SW 1271 (cell line): ENCODE measurements at regions not wholly inside any gene's neighbourhood (a gene's known extent, or its start where the extent isn't known, plus 50 kb on each side); places are given as distances from the start of the nearest gene placed in this dataset.
"Not testable (repeated sequence)": the region's sequence is repeated elsewhere in the genome, so short reads cannot be mapped to it uniquely, and the experiment has no call there.

ENCODE experiments used
- DNase-seq, 2 experiments: peaks; one replicate each; lab custom pipeline; 2025; lab: John Stamatoyannopoulos, UW

DNA sequence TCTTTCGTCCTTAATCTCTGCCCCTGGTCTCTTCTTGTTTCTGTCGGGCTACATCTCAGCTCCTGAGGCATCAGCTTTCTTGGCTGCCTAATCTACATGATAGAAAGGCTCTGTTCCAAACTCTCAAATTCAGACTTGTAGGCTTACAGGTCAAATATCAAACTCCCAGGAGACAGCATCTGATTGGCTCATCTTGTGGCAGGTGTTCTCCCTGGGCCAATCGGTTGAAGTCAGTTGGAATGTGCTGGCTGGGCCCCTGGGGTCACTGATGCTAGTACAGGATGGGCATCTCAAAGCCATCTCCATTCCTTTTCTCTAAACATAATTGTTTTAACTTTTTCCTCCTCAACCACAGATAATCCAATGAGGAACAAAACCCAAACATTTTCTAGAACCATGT is 198.7 kb downstream of the CNTN3 start:
- DNase-seq, result no peak

DNA sequence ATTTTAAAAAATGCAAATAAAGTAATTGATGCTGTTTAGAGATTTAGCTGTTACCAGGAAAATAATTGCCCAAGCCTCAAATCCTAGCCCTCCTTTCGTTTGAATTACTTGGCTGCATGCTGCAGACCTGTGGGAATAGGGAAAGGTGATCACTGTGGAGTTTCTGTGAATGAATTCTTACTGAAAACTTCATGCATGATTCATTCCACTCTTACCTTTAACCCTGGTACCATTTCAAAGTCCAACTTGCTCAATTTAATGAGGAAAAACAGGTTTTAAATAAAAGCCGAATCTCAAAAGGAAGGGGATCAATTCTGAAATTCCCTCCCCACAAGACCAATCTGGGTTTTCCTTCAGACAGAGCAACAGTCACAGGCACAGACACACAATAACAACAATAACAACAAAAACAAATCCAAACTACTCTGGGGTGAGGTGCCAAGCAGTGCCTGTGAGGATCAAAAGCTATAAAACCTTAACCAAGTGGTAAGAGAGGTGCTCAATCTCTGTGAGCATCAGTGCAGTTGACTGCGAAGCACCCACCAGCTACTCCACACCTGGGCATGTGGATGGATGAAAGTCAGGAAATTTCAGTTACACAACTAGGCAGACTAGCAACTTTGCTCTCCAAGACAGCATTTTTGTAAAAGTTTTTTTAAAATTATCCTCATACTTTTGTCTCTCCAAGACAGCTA is 200.8 kb downstream of the CNTN3 start:
- no peak for DNase-seq

DNA sequence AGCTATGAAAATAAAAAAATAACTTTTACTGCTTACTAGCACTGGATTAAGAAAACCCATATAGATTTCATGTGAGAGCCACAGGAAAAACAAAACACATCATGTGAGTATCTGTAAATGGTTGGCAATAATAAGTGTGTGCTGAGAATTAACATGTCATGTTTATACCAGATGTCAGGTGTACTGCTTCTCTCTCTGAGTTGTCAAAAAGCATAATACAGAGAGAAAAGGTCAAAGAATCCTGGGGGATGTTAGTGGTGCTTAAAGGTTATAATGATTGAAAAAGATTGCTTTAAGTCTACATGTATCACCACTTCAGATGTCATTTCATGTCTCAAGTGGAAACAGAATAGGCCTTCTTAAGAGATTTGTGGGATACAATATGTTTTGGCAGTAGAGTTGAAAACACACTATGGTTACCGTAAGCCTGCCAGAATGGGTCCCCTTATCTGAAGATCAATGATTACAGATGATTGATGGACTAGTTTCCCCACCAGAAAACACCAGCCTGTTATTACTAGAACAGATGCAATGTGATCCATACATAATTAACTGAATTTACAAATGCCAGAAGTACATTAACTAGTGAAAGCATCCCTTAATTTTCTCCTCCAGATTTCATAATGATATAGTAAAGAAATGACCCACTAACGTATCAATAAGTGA is 204.1 kb downstream of the CNTN3 start:
- DNase-seq, result no peak

DNA sequence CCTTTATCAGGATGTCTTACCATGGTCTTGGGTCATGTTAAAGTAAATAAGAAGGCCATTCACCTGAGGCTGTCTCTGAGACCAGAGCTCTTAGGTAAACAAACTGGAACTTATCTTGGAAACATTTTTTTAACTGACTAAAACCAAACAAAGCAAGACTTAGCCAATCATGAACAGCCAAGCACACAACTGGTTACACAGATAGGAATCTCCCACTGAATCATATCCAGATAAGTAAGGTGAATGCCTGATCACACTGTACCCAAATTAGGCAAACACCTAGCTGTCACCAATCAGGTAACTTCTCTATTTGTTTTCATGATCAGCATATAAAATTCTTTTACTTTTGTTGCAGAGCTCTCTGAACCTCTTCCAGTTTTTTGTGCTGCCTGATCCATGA is 205.4 kb downstream of the CNTN3 start:
- DNase-seq, result no peak

DNA sequence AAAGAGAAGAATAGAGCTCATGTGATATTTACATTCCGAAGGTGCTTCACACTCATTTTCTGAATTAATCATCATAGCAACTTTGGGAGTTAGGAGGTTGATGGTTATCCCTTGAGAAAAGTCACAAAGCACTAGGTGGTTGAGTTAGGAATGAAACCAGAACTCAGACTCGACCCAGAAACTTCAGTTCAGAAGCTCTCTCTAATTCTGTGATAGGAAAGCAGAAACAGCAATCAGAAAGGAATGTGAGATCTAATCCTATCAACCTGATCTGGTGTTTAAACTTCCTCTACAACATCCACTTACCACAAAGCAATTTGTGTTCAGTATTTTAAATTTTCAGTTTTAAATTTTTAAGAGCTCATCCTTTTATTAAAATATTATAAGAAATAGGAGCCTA is 211.2 kb downstream of the CNTN3 start:
- no peak for DNase-seq

- DNase-seq, result no peak
Measured at GRCh38 chr3:74402821-74403220, 211.6 kb downstream of the CNTN3 start.

DNA sequence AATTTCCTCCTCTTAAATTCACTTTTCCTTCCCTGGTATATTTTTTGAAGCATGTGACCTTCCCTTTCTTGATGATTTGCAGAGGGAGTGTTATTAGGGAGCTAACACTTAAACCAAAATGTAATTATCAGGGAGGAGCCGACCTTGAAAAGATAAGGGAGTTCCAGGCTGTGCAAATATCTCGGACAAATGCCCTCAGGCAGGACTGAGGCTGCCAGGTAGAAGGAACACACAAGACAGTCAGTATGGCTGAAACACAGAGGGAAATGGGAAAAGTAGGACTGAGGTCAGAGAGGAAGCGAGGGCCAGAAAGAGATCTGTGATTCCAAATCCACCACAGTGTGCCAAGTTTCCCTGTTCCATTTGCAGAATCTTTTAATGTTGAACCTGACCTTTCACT is 221.0 kb downstream of the CNTN3 start:
- no peak for DNase-seq

DNA sequence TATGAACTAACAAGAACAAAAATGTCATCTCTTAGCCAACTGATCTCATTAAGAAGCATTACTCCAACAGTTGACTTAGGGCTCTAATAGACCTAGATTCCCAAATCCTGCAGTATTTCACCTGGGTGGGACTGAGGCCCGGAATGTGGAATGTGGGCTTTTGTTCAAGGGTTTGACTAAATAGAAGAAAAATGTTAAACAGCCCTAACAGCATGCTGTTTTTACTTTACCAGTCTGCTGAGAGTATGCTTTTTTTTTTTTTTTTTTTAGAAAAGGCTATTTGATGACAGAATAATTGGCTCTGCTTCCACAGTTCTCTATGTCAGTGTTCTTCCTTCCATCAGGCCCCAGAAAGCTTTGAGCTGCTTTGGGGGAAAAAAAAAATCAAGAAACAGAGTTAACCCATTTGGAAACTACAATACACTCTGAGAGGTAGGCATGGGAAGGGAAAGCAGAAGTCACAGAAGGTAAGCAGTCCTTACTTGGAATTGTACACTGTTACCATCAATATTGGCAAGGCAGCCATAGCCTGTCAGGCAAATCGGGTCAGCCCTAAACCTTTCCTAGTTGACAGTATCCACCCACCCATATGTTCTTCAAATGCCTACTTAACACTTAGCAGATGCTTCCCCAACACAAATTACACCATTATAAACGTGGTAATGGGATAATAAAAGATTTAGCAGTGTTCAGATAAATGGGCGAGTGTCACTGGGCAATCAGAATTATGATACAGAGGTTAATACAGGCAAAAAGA is 224.2 kb downstream of the CNTN3 start:
- no peak for DNase-seq

GRCh38 chr3:74387111-74387735 is 227.2 kb downstream of the CNTN3 start:
- DNase-seq, result no peak

DNA sequence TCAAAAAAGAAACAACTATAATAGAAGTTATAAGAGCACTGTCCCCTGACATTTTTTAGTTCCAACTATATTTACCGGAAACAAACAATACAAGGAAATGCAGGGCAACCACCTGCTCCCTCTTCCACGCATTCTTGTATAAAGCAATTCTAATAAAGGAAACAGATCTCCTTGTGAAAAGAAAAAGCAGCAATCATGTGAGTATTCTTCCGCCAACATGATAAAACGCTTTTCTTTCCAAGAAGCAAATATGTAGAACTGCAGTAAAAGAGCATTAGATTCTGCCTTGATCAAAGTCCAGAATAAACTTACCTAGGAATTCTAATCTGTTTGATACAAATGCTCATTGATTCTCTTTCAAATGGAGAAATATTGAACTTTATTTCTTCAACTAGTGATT is 230.3 kb downstream of the CNTN3 start:
- no peak for DNase-seq

DNA sequence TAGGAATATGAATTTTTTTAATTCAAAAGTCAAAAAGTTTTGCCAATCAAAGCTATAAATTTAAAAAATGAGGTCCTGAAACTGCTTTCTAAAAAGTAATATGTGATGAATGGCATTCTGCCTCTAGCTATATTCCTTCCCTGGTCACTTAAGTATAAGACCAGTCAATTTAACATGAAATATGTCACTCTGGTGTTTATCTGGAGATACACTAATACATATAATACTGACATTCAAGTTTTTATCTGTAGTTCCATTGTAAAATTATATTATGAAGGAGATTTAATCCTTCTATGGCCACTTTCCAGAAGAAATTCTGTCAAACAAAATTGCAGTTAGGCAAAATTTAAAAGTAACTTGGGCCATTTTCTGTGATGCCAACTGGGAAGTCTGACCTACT is 236.8 kb downstream of the CNTN3 start:
- no peak for DNase-seq

- not testable (repeated sequence) for DNase-seq
Measured at GRCh38 chr3:74376323-74376722, 238.1 kb downstream of the CNTN3 start.

DNA sequence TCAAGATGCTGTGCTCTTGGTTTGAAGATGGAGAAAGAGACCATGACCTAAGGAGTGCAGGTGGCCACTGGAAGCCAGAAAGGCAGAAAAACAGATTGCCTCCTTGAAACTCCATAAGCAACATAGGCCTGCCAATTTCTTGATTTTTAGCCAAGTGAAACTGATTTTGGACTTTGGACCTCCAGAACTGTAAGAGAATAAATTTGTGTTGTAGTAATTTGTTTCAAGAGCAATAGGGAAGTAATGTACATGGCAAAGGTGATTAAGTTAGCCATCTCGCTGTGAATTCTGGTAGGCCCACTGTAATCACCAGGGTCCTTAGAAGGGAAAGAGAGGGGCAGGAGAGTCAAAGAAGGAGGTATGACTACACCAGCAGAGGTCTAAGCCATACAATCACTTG is 238.8 kb downstream of the CNTN3 start:
- DNase-seq, result no peak

DNA sequence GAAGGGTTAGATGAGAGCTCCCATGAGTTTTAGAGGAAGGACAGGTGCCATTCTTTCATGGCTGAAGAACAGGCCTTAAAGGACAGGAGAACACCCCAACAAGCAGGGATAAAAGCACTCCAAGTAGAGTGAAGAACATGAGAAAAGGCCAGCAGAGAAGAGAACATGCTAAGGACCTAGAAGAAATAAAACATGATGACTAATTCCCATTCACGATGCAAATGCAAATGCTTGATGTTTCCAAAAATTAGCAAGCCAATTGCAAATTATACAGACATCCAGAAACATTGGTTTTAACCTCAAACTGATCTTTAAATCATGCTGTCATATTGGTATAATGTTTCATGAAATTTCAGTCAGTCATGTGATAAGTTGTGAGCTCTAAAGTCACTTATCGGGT is 241.7 kb downstream of the CNTN3 start:
- no peak for DNase-seq

- no peak for DNase-seq
Measured at GRCh38 chr3:74370342-74370741, 244.1 kb downstream of the CNTN3 start.

- no peak for DNase-seq
Measured at GRCh38 chr3:74366331-74366730, 248.1 kb downstream of the CNTN3 start.

- DNase-seq, result no peak
Measured at GRCh38 chr3:74363346-74363745, 251.1 kb downstream of the CNTN3 start.

GRCh38 chr3:74360406-74360805 is 254.1 kb downstream of the CNTN3 start:
- no peak for DNase-seq

- no peak for DNase-seq
Measured at GRCh38 chr3:74357881-74358280, 256.6 kb downstream of the CNTN3 start.

DNA sequence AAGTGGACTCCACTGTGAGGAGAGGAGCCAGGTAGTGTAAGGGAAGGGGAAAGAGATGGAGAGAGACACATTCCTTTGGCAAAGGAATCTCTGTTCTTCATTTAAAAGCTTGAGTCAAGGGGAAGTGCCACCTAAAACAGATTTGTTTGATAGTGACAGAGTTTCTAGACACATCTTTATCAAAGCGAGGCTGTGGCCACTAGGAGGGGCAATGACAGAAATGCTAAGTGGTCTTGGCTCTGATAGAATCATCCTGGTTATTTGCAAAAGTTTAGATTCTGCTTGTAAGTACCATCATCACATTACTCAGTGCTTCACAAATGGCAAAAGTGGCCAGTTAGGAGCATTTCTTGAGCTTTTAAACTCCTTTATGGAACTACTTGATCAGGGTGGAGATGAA is 261.4 kb downstream of the CNTN3 start:
- no peak for DNase-seq

- DNase-seq, result no peak
Measured at GRCh38 chr3:74352166-74352565, 262.3 kb downstream of the CNTN3 start.

GRCh38 chr3:74351213-74351612 is 263.2 kb downstream of the CNTN3 start:
- DNase-seq, result no peak

DNA sequence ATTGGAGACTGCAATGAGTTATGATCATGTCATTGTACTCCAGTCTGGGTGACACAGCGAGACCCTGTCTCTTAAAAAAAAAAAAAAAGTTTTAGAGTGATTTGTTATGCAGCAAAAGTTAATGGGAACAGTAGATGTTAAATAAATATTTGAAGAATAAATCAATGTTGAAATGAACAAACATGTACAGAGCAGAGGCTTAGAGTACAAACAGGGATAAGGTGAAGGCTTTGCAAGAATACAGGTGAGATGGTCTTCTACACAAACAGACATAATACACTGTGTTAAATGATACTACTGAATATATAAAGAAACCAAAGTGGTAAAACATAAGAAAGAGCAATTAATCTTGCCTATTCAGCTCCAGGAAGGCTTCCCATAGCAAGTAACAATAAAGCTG is 265.4 kb downstream of the CNTN3 start:
- DNase-seq, result no peak
